NCI-H2227 (cell line): ENCODE measurements at regions not wholly inside any gene's neighbourhood (a gene's known extent, or its start where the extent isn't known, plus 50 kb on each side); places are given as distances from the start of the nearest gene placed in this dataset.

Experiments used
- DNase-seq: peaks from one replicate; lab custom pipeline; 2025; ENCODE audit not compliant: unreplicated experiment; lab: John Stamatoyannopoulos, UW

DNA sequence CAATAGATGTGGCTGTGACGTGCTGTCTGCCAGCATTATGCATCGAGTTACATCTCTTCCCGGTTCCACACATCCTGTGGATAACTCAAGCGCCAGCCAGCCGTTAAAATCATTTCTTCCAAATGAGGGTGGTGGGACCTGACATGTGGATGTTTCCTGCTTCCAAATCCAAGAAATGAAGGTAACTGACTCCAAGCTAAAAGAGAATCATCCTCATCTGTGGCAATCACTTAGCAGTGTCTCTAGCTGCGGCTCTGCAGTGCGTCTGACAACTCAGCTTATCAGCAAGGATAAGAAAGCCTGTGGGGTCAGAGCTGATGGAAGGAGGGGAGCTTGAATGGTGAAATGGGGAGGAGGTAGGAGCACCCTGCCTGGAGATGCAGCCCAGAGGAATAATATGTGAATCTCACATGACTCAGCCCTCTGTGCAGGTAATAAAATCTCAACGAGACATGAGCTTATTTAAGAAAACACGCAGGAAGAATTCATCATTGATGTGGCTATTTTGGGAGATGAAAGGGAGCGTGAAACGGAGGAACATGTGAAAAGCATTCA lies 382.2 kb upstream of the TRIB2 start:
- DNase-seq = no peak

DNA sequence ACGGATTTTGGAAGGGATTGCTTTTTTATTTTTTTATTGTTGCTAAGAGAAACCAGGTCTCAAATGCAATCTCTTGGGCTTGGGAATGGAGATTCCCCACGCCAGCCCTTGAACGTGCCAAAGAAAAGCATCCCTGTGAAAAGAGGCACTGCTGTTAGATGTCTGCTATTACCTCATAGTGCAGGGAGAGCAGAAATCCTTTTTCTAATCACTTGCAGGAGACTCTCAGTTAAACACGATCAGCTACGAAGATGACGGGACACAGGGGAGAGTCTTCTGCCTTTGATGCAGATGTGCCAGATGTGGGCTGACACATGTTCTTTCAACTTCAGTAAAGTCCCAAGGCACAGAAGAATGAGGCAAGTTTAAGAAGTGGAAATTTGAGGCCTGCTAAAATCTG lies 381.6 kb upstream of the TRIB2 start:
- no peak for DNase-seq

DNA sequence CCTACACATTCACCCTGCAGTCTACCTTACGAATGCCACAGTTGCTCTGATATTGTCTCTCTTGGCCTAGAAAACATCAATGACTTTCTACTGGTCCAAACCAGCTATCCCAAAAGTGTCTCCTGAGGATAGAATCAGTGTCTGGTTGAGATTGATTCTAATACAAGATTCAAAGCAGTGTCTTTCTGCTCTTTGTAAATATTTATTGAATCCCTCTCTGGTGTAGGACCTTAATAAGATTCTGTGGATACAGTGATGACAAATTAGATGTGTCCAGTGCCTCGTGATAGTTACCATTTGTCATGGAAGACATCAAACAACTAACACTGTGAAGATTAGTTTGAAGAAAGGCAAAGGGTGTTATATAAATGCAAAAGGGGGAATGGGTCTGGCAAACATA lies 380.7 kb upstream of the TRIB2 start:
- DNase-seq = no peak

DNA sequence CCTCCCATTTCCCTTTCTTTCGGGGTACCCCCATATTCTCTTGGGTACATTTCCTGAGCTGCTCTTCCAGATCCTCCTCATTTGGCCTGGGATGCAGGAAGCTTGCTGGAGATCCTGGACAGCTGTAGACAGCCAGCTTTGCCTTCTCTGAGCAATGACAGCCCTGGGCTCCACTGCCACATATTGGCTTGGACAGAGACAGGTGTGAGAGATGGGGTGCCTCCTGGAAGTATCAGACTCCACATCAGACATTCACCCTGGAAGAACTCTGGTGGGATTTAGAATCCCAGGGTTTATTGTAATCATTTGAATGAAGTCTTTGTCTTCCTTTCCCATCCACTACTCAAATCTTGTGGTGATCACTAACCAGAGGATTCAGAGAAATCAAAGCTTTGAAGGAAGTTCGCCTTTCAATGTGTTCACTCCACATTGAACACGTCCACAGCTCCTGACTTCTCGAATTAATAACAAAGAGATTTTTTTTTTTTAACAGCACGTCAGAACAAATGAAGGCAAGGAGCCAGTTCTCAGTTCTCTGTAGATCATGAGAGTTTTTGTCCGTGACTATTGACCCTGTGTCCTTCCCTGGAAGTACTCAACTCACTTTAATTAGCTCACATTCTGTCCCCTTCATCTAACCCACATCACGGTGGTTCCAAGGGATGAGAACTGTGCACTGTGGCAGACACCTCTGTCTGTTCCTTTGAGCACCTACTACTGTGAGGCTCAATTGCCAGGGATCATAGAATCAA lies 377.6 kb upstream of the TRIB2 start:
- no peak for DNase-seq

DNA sequence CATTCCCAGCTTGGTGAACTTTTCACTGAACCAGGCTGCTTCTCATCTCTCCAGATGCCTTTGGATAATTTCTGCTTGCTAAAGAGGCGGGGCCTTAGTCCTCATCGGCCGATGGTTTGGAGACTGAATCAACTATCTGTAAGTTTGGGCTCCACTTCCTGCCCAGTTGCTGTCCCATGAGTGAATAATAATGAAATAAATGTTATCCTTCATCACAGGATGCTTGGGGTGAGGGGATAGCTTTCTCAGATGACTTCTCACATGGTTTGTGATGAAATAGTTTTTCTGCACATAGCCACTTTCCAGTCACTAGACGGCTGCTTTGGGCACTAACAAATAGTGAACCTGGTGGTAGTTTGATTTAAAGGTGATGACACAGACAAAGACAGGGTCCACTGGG lies 376.6 kb upstream of the TRIB2 start:
- DNase-seq = no peak

DNA sequence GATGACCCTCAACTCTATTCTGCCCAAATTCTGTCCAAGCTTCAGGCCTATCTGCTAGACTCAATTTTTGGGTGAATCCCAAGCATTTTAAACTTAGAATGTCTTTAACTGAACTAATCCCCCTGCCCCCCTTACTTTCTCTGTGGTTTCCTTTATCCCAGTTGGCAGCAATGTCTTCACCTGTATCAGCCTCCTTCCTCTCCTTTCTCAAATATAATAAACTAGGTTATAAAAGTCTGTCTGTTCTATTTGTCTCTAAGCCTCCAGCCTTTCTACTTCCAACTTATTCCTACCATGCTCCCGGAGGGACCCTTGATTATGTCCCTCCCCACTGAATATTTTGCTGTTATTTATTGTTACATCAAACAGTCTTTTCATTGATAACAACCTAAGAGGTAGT lies 375.5 kb upstream of the TRIB2 start:
- no peak for DNase-seq

DNA sequence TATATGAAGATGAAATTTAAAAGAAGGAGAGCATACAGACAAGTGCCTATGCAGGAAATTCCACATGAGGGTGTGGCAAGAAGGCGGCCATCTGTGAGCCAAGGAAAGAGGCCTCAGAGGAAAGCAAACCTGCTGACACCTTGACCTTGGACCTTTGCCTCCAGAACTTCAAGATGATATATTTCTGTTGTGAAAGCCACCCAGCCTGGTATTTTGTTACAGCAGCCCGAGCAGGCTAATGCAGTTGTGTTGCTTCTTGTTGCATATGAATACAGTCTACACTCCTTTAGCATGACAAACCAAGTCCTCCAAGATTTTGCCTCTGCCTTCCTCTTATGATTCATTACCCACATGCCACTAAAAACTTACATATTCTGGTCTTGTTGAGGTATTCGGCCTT lies 374.8 kb upstream of the TRIB2 start:
- DNase-seq = no peak

DNA sequence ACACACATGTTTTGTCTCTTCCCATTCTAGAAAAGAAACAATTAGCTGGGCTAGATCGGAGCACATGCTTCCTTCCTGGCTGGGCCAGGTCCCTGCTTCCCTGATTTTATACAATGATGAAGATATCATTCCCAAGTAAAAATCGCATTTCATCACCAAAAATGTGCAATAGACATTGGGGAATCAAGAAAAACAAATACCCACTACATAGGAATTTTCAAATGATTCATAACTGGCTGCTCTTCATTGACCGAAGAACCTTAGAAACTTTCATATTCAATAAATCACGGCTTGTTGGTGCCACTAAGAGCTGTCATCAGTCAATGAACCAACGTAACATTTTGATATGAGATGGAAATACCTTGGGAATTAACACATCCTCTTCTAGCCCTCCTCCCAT lies 373.6 kb upstream of the TRIB2 start:
- DNase-seq = no peak

DNA sequence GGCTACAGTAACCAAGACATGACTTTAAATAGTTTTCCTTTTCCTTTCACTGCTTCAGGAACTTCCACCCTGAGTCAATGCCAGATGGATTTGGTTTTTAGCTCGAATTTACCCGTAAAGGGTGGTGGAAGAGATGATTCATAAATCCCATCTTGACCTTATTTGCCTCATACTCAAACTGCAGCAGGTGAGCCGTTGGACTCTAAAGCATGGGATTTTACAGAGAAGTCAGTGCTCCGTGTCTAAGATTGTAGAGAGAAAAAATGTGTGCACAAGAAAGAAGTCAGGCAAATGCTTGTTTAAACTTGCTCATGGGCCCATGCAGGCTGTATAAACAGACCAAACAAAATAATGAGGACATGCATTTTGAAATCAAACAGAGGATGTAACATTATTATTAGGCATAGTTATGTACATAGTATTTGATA lies 369.7 kb upstream of the TRIB2 start:
- no peak for DNase-seq

DNA sequence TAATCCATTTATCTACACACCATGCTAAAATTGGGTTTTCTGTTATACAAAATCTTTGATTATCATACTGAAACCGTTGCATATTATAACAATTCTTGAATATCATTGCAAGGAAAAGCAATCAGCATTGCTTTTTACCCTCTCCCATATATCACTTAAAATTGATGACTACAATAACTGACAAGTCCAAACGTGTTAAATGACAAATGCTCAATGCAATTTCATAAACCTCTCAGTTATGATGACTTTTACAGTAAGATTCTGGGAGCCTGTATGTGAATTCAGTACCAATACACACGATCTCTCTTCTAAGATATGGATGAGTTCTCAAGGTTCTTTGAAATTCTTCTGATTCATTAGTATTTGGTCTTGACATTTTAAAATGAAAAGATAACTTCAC lies 368.5 kb upstream of the TRIB2 start:
- DNase-seq = no peak

DNA sequence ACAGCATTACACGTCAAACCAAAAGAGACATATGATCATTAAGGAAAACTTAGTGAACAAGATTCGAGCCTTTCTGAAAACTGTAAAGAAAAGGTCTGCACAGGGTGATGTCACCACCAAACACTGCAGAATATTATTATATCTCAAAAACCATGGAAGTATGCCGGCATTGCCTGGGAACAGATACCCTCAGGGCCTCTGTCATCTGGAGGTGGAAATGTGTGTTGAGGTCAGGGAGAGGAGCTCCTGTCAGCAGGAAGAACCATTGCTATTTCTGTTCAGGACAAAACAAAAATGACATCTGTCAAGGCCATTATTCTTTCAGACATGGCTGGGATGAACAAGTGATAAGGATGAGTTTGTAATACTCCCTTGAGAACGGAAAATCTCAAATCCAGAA lies 365.9 kb upstream of the TRIB2 start:
- no peak for DNase-seq

DNA sequence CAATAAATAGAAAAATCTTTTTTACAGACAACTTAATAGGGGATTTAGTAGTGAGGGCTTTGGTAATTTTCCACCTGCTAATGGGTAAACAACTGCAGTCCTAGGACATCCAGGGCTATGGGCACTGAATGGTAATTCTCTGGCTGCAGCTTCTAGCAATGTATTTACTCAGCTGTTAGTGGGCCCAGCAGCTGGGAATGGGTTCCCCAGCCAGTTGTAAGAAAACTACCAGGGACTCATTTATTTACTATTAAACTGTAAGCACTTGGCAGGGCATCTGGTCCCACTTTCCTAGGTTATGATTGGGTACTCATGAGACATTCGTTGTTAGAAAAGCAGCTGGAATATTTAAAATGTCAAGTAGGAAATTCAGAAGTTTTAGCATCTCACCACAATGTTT lies 363.8 kb upstream of the TRIB2 start:
- DNase-seq = peak; percentile 15

DNA sequence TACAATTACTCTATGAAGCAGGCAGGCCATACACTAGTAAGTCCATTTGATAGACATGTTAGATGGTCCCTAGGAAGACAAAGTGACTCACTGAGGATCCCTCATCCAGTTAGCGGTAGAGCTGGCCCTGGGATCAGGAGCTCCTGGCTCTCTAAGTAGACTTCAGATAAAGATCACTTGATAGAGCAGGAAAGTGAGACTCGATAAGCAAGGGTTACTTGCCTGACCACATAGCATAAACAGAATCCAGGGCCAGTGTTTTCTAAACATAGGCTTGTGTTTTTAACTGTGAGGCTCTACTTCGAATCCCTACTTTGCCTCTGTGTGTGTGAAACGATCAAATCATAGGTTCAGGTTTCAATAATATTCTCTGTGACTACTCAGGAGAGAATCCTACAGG lies 355.2 kb upstream of the TRIB2 start:
- no peak for DNase-seq

DNA sequence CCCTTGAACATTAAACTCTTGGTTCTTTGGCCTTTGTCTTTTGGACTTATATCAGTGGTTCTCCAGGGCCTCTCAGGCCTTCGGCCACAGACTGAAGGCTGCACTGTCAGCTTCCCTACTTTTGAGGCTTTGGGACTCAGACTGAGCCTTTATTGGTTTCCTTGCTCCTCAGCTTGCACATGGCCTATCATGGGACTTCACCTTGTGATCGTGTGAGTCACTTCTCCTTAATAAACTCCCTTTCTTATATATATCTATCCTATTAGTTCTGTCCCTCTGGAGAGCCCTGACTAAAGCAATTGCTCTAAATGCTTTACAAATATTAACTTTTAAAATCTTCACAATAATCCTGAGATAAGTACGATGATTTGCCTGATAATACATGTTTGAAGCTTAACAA lies 353.6 kb upstream of the TRIB2 start:
- DNase-seq = no peak

DNA sequence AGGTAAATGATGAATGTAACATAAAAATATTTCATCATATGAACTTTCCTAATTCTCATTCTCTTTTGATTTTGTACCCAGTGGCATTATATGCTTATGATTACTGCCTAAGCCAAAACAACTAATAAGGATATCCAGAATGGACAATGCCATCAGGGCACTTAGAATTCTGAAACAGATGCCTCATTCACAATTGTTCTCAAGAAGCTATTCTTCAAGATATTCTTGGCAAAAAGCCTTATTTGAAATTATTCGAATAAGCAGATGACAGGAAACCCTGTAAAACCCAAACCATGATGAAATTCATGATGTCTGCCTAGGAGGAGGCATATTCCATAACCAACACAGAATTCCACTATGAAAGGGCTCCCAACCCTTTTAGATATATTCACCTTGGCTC lies 353.2 kb upstream of the TRIB2 start:
- no peak for DNase-seq

DNA sequence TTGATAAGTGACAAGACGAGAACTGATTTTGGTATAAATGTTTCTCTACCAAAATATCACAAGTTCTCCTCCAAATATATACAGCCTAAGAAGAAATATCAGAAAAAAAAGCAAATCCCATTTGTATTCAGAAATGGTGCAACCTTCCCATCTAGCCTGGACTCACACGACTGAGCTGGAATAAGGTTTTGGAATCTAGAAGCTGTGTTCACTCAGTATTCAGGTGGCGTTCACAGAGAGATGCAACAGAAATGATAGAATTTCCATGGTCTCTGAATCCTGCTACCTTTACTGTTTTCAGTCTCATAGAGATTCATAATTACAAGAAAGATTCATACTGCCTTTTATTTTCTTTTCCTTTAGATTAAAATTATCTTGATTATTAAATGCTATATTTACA lies 347.2 kb upstream of the TRIB2 start:
- DNase-seq = no peak

DNA sequence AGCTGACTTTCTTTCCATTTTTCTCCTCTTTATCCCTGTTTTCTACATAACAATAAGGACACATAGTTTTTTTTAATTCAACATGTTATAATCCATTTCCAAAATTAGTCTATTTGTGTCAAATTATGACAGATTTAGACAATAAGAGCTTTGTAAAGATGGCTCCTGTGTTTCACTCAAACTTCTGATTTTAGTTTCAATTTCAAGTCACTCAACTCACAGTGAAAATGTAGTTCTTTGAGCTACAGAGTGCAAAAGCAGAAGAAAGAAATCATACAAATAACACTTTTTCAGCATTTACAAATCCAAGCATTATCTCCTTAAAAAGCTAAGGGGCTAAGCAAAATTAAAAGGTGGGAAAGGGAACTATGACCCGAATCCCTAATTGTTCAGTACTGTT lies 340.7 kb upstream of the TRIB2 start:
- DNase-seq = no peak

DNA sequence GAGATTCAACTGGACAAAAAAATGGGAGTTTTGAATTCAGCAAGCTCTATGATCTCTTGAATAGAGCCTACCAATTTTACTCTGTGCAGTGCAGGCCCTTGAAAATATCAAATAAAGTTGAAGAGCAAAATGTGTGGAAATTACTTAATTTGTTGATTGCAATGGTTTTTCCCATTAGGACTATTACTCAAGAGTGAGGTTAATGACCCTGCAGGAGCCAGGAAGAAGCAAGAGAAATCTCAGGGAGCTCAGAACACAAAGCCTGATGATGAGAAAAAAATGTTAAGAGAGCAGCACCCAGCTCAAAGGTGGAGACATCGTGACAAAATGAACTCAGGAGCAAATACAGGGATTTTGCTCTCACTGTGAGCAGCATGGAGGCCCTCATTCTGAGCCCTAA lies 337.6 kb upstream of the TRIB2 start:
- peak; percentile 3 for DNase-seq

DNA sequence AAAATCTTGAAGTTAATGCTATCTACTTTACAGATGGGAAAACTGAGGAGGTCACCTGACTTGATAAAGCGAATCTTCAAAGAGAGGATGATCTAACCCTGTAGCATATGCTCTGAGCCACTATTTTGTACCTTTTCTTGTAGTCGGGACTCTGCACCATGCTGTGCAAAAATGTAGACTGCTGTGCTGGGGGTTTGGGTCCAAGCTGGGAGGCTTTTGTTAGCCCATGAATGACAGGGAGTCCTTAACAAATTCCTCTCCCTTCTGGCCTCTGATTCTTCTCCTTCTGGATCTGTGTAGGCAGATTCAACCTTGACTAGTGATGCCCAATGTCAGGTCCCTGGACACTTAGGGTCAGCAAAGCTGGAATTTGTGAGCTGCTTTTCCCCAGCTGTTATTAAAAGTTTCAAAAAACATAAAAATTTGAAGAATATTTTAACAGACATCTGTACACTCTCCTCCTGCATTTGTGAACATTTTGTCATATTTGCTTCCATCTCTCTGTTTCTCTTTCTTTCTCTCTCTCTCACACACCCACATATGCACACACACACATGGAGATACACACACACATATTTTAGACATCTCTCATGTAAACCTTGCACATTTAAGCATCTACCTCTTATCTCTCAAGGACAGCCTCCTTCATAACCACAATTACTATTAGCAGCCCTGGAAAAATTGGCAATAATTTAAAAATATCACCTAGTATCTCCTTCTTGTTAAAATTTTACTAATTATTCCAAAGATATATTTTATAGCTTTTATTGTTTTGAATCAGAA lies 335.0 kb upstream of the TRIB2 start:
- no peak for DNase-seq

DNA sequence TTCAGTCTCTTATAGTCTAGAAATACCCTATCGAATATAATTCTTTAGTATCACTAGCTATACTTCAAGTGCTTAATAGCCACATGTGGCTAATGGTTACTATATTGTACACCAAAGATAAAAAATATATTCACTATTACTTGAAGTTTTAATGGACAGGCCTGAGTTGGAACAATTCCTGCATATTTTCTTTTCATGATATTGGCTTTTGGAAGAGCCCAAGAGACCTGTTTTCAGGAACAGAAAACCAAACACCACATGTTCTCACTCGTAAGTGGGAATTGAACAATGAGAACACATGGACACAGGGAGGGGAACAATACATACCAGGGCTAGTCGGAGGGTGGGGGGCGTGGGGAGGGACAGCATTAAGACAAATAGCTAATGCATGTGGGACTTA lies 334.4 kb upstream of the TRIB2 start:
- no peak for DNase-seq

DNA sequence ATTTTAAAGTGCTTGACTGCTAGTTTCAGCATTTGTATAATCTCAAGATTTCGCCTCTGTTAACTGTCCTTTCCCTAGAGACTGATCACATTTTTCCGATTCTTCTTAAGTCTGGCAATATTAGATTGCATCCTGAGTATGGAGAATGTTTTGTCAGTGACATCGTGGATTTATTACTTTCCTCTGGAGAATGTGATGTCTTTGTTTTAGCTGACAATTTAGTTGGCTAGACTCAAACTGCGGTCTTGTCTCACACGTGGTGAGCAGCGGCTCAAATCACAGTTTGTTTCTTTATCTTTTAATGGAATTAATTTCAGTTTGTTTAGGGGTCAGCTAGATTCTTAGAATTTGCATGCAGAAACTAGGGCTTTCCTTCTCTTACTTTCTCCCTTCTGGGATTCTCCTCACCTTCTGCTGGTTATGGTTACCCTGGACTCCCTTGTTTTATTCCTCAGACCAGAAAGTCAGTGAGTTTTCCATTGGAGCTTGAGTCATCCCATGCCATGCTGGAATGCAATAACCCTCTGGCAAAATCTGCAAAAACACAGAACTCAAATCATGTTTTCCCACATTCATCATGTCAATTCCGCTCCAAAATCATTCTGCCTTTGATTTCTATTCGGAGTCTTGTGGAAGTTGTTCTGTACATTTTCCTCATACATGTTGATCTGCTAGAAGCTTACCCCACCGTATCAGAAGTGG lies 327.2 kb upstream of the TRIB2 start:
- no peak for DNase-seq

DNA sequence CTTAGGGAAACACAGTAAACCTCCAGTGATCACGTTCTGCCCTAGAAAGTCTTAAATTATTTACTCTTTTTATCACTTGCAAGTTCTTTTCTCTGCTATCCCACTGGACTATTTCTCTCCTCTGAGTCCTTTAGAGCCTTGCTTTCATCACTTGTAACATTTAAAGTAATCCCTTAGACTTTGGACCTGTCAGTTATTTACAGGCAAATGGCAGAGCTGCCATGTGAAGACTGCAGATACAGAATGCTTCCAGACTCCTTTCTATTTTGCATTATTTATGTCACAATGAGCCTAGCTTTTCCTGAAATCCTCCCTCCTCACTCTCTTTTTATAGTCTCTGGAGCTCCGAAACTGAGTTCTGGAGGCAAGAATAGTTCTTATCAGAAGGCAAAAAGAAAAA lies 325.6 kb upstream of the TRIB2 start:
- DNase-seq = no peak
